GM12892 (cell line): ENCODE measurements at regions not wholly inside any gene's neighbourhood (a gene's known extent, or its start where the extent isn't known, plus 50 kb on each side); places are given as distances from the start of the nearest gene placed in this dataset.

Source experiments
- POLR2A ChIP-seq: IDR thresholded peaks from 2 replicates; pipeline ENCODE4 v1.6.1; 2011; ENCODE audit warnings: low read depth, low read length, control low read depth
- POLR2AphosphoS5 ChIP-seq: IDR thresholded peaks from 2 replicates; pipeline ENCODE4 v1.6.1; 2011; ENCODE audit warnings: low read depth, low read length, control low read depth
- TAF1 ChIP-seq: IDR thresholded peaks from 2 replicates; pipeline ENCODE4 v1.6.1; 2011; ENCODE audit warnings: low read depth, mild to moderate bottlenecking, control low read depth, low read length, borderline replicate concordance

GRCh38 chr20:17854307-17854903, 114.2 kb downstream of the SNX5 start:
- TF ChIP-seq POLR2AphosphoS5 (no peak), POLR2A (no peak), TAF1 (no peak)
